Endothelial cell of umbilical vein (primary cell): ENCODE measurements at regions not wholly inside any gene's neighbourhood (a gene's known extent, or its start where the extent isn't known, plus 50 kb on each side); places are given as distances from the start of the nearest gene placed in this dataset.

Source experiments
- EZH2 ChIP-seq: IDR thresholded peaks from 2 replicates; pipeline ENCODE4 v1.6.1; 2012; ENCODE audit warnings: borderline replicate concordance, low read depth, mild to moderate bottlenecking, moderate library complexity, low read length, inconsistent platforms; ENCODE audit not compliant: severe bottlenecking
- FOS ChIP-seq: IDR thresholded peaks from 2 replicates; pipeline ENCODE4 v1.6.1; 2011; ENCODE audit warnings: mild to moderate bottlenecking, low read length, moderate library complexity, borderline replicate concordance; ENCODE audit not compliant: insufficient read depth
- GATA2 ChIP-seq: IDR thresholded peaks from 2 replicates; pipeline ENCODE4 v1.7.0; 2011; ENCODE audit warnings: low read depth, mild to moderate bottlenecking, moderate library complexity, mixed read lengths, low read length; ENCODE audit not compliant: insufficient read length, insufficient read depth
- JUN ChIP-seq: IDR thresholded peaks from 2 replicates; pipeline ENCODE4 v1.6.1; 2011; ENCODE audit warnings: borderline replicate concordance, low read depth; ENCODE audit not compliant: insufficient read length, insufficient read depth
- MYC ChIP-seq: IDR thresholded peaks from one replicate; pipeline ENCODE4 v1.6.1; 2011; ENCODE audit warnings: mild to moderate bottlenecking, low read depth, low read length
- POLR2A ChIP-seq: IDR thresholded peaks from 2 replicates; pipeline ENCODE4 v1.6.1; 2012; ENCODE audit warnings: low read depth, mild to moderate bottlenecking, control low read depth, low read length
- POLR2AphosphoS5 ChIP-seq: IDR thresholded peaks from 2 replicates; pipeline ENCODE4 v1.6.1; 2012; ENCODE audit warnings: low read depth, mild to moderate bottlenecking, control low read depth, low read length, moderate library complexity; ENCODE audit not compliant: insufficient read depth
- TF ChIP-seq, protein P1 (sequence below), 2 donors: IDR thresholded peaks; 1 replicate in 1 of 2; 2 replicates in 1 of 2; pipeline ENCODE4 v1.5.1; 2011; ENCODE audit warnings: low read length in 2 of 2, mild to moderate bottlenecking in 2 of 2, moderate library complexity in 2 of 2, control low read depth in 1 of 2, inconsistent platforms in 1 of 2, low read depth in 1 of 2; ENCODE audit not compliant: insufficient read depth in 1 of 2; ENCODE audit errors: extremely low read depth in 1 of 2
- TF ChIP-seq, protein P2 (sequence below): IDR thresholded peaks from 2 replicates; pipeline ENCODE4 v1.6.1; 2011; ENCODE audit not compliant: insufficient read depth, insufficient read length

DNA sequence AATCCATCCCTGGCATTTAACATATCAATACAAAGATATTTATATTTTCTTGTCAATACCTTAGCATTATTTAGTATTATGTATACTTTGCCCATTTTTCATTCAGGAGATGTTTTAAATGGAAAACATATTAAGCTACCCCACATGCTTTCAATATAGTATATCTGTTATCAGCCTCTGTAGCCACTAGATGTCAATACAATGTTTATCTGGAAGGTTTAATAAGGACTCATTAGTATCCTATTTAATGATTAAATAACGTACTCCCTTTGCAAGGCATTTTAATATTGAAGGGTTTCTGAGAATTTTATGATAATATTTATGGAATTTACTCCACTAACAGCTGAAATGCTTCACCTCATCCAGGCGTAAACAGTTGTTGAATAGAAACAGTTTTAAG is 329.5 kb upstream of the ADGRL2 start:
- TF ChIP-seq, protein P1, sequence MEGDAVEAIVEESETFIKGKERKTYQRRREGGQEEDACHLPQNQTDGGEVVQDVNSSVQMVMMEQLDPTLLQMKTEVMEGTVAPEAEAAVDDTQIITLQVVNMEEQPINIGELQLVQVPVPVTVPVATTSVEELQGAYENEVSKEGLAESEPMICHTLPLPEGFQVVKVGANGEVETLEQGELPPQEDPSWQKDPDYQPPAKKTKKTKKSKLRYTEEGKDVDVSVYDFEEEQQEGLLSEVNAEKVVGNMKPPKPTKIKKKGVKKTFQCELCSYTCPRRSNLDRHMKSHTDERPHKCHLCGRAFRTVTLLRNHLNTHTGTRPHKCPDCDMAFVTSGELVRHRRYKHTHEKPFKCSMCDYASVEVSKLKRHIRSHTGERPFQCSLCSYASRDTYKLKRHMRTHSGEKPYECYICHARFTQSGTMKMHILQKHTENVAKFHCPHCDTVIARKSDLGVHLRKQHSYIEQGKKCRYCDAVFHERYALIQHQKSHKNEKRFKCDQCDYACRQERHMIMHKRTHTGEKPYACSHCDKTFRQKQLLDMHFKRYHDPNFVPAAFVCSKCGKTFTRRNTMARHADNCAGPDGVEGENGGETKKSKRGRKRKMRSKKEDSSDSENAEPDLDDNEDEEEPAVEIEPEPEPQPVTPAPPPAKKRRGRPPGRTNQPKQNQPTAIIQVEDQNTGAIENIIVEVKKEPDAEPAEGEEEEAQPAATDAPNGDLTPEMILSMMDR (IDR thresholded peaks at IDR 0.05; ENCODE audit: extremely low read depth in 1 of 2, insufficient read depth in 1 of 2, low read depth in 1 of 2, low read length in 2 of 2) = no peak
- TF ChIP-seq POLR2AphosphoS5 (no peak), POLR2A (no peak), JUN (no peak), FOS (no peak), EZH2 (no peak), MYC (no peak), GATA2 (no peak)
- TF ChIP-seq, protein P2, sequence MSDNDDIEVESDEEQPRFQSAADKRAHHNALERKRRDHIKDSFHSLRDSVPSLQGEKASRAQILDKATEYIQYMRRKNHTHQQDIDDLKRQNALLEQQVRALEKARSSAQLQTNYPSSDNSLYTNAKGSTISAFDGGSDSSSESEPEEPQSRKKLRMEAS = no peak
